HG03378 (cell line): ENCODE measurements at regions not wholly inside any gene's neighbourhood (a gene's known extent, or its start where the extent isn't known, plus 50 kb on each side); places are given as distances from the start of the nearest gene placed in this dataset.

Experiments
- ATAC-seq: cut with Tn5 transposase; IDR thresholded peaks from one replicate; pipeline ENCODE4 v1.9.1; 2021; ENCODE audit warnings: mild to moderate bottlenecking, moderate library complexity; ENCODE audit not compliant: unreplicated experiment

DNA sequence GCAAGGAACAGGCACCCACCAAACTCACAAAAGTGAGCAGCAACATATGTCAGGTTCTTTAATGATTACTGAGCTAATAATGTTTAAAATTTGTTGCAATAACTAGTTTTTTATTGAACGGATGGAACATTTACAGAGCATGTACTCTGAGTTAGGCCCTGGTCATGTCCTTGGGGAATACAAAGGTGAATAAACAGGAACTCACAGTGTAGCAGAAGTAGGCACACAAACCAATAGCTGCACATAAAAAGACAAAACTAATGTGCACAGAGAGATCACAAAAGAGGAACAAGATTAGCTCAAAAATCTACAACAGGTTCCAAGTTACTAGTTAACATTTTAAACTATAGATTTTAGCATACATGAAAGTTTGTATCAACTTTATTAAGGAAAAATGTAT is 505.3 kb upstream of the PPP2R3A start:
- ATAC-seq: no peak

DNA sequence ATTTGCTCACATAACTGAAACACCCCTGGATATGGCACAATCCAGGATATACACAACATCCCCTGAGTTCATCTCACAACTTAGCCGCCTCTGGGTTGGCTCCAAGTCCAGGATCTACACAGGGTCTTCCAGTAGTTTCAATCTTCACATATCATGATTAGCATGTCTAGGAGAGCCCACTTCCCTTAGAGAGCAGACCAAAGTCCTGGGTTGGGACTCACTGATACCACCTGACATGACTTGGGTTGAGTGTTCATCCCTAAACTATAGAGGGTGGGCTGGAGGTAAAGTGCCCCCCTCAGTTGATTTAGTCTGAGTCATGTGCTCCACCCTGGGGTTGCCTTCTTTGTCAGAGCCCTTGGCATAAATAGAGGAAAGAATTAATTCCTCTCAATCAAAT is 493.6 kb upstream of the PPP2R3A start:
- ATAC-seq: no peak

DNA sequence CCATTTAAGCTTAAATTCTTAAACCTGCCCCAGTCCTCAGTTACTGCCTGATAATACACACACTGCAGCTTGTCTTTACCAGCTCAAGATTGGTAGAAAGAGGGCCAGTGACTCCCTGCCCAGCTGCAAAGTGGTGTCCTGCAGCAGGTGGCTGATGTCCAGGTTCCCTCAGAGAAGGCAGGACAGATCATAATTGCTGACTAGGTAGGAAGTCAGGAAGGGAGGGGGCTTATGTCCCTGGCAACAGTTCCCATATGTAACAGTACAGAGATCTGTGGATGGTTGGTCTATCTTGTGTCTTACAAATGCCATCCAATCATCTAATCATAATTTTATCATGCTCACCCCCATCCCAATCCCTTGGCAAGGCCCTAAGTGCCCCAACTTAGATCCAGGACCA is 492.1 kb upstream of the PPP2R3A start:
- no peak for ATAC-seq

DNA sequence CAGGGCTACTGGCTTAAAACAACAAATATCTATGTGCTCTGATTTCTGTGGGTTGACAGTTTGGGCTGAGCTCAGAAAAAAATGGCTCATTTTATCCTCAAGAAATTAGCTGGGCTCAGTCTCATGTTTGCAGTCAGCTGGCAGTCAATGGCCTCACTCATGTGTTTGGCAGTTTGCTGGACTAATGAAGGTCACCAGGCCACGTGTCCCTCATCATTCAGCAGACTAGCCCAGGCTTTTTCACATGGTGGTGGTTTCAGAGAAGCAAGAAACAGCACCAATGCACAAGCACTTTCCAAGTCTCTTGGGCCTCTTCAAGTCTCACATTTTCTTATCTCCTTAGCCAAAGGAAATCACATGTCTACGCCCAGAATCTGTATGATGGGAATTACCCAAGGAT is 478.3 kb upstream of the PPP2R3A start:
- ATAC-seq: no peak

DNA sequence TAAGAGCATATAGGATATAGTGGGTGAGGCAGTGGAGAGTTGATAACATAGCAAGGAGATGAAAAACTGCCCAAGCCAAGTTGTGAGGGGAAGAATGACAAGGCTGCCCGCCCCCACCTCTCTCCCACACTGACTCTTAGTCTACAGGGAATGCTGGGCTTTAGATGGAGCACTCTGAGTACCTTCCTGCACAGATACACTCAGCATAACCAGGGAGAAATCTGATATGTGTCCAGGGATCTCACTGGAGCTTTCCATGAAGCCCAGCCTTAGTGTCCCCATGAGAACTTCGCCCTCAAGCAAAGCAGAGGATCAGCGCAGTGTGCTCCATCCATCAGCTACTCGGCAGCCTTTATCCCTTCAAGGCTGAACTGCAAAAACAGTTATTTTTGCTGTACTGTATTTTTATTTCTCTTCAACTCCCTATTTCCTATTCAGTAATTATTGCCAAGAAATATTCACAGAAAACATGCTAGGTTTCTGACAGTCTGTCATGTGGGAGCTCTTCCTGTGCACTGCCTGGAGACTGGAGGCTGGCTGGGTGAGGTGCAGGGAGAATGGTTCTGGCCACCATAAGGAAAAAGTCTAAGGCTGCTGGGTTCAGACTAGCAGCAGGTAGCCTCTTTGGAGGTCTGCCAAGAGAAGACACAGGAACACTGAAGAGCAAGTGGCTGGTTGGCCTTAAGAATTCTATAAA is 475.2 kb upstream of the PPP2R3A start:
- no peak for ATAC-seq

DNA sequence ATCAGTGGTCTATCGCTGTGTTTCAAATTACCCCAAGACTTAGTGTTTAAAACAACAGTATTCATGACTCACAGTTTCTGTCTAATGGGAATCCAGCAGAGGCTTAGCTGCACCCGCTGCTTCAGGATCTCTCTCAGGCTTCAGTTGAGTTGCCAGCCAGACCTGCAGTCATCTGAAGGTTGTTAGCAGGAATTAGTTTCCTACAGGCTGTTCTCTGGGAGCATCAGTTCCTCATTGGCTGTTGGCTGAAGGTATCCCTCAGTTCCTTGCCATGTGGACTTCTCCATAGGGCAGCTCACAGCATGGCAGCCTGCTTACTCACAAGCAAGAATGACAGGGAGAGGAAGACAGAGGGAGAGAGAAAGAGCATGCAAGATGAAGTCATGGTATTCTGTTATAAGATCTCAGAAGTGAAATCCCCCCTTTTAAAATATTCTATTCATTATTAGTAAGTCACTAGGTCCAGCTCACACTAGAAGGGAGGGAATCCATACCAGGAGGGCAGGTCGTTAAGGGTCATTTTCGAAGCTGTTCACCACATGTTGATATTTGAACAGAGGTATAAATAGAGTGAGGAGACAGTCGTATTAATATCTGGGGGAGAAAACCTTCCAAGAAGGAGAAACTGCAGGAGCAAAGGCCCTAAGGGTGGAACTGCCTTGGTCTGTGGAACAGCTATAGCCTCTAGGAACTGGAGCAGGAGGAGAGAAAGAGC is 473.9 kb upstream of the PPP2R3A start:
- no peak for ATAC-seq

DNA sequence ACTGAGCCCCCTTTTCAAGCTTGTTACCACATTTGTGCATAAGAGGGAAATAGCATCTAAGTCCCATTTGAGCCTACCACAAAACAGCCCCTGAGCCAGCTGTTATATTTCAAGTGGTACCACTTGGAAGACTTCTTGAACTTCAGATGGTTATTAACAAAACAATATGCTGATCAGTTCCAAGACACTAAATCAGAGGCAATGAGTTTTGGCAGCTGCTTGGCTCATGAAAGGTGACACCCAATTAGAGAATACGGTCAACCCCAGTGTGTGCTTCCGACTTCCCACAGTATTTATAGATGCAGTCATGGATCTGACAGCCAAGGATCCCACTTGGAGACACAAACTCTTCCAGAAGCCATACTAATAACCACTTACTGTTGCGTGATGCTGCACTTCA is 469.6 kb upstream of the PPP2R3A start:
- no peak for ATAC-seq

DNA sequence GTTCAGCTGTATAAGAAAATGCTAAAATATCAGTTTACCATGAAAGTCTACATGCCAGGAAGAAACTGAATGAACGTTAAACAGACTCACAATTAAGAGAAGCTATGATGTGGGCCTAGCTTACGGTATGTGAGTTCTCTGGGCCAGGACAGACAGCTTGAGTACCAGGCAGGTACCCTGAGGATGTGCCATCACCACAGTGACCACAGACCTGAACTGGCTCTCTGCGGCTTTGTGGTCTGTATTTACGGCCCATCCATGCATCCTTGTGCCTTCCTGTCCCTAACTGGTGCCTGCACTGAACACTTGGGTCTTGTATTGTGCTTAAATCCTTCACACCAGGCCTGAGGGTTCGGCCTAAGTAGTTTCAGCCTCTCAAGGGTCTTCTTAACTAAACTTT is 467.5 kb upstream of the PPP2R3A start:
- no peak for ATAC-seq

DNA sequence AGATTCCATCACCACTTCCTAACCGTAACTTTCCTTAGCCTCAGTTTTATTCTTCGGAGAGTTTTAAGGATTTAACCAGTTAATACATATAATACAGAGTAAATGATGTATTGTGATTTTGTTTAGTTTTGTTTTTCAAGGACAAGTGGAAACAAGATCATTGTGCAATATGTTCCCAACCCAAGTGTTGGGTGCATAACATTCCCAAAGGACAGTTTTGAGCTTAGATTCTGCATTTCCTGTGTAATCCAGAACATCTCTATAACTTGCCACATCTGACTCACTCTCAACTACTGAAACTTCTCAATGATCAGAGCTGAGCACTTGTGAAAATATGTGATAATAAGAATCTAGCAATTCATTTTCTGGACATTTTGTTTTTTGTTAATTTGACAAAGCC is 466.1 kb upstream of the PPP2R3A start:
- no peak for ATAC-seq

DNA sequence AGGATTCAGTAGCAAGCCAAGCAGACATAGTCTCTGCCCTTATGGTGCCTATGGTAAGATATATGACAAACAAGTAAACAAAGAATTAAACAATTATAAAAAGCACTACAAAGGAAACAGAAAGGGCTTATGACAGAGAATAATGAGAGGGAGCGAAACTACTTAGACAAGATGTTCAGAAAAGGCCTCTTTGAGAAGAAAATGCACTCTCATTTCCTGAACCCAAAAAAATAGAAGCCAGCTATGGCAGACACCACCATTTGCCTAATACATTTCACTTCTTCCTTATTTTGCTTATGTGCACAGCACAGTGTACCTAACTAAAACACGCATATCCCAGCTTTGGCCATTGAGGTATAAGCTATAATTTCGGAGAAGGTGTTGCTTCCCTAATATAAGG is 465.5 kb upstream of the PPP2R3A start:
- ATAC-seq: no peak

DNA sequence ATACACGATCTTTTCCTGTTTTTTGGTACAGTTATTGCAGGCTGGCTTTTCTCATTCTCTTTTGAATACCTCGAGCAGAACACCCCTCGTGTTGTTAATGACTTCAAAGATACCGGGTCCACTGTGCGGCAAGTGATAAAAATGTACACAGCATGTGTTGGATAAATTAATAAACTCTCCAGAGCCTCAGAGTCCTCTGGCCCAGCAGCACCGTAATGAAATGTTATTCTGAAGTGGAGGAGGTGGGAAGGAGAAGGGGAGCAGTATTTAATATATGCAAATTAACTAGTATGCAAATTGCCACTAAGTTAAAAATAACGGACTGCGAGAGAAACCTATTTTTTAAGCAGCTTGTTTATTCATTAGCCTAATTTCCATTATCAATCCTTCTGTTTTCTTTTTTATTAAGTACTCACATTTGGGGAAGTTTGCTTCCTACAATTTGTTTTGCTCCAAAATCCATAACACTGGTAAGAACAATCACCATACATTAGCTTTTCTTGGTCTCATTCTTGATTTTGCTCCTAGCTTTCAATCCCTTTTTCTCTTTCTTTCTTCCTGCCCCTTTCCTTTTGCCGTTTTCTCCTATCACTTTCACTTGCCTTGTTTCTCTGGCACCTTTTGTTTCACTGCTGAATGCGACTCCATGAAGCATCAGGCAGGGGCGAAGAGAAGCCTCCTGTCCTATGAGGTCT is 462.3 kb upstream of the PPP2R3A start:
- no peak for ATAC-seq

DNA sequence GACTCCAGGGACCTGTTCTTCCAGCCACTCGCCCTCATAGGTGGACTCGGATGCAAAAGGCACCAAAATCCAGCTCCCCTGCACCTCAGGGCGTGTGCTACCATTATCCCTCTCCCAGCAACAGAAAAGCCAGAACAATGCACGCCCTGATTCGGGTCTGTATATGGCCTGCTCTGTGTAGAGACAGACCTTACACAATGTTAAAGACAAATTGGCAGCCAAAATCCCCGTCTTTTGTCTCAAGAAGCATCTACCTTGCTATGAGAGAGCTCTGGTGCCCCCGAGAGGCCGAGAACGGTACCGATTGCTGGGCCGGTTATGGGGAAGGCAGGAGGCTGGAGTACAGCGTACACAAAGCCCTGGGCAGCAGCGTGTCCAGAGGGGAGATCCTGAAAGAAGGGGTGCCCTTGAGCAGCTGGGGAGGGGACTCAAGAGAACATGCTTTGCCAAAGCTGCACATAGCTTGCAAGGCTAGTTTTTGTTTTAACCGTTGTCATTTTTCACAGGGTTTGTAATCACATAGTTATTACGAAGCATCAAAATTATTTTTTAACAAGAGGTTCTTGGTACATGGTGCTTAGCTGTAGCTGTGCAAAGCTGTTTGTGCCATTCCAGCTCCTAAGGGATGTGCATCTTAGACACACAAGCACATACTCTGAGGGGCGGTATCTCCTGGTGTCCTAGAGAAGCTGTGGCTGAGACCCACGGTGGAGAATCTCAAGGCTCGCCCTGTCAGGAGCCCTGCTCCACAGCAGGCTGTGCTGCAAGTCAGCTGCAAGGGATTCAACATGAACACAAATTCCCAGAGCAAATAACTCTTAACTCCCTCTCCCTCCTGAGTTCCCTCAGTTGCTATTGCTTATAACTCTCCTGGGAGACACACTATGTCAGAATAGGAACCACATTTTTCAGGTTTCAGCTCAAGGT is 461.5 kb upstream of the PPP2R3A start:
- ATAC-seq: no peak

DNA sequence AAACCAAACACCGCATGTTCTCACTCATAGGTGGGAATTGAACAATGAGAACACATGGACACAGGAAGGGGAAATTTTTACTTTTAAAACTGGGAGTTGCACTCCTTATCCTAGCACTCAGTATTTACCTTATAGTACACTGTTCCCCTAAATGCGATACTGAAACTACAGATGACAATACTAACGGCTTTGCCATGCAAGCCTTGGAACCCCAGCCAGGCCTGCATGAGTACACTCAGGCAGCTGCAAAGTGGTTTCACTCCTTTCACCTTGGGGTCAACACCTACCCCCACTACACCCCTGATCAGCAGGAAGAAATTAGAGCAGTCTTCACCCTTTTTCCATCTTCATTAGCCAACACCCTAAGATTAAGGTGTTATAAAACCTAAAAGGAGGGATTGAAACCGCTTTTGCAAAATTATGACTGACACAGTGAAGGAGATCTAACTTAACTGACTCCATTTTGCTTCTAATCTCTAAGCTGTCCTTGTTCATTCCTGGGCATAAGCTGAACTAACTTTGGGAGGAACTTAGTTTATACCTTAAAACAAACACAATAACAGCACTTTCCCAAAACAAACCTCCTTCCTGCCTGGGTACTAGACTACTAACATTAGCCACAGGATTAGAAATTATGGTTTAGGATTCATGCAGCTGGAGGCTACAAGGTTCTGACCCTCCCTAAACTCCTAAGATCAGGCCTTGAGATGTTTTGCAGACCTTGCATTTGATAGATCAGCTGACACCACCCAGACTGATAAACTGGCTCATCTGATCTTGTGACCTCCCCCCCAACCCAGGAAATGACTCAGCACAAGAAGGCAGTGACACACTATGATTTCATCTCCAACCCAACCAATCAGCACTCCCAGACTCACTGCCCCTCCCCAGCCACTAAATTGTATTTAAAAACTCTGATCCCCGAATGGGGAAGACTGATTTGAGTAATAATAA is 452.1 kb upstream of the PPP2R3A start:
- no peak for ATAC-seq

DNA sequence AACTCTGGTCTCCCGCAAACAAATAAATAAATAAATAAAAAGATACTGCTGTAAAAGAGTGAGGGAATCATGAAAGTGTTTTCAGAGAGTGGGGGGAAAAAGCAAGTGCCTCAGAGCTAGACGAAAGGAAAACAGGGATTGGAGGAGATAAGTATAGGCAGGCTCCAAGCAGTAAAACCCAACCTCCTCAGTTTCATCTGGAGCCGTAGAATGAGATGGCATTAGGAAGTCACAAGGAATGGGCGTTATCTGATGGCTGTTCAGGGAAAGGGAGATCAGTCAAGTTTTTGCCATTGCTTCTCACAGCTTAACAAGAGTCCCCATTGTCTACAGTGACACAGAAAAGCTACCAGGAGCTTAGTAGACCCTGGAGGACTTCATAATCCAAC is 451.5 kb upstream of the PPP2R3A start:
- ATAC-seq: no peak

DNA sequence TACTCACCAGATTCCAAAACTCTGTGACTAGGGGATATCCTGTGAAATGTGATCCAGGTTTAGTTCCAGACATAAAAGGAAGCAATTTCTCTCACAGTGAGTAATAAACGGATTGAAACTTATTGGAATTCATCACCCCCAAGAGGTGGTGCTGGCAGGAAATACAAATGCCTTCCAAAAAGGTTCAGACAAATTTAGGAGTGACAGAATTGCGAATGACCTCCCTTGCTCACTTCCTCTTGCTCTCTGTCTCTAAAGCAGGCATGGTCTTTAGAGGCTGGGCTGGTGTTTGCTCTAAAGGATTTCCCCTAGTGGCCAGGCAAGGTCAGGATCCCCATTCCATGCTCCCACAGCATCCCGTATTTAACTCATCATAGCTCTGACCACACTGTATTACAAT is 449.4 kb upstream of the PPP2R3A start:
- ATAC-seq: no peak

DNA sequence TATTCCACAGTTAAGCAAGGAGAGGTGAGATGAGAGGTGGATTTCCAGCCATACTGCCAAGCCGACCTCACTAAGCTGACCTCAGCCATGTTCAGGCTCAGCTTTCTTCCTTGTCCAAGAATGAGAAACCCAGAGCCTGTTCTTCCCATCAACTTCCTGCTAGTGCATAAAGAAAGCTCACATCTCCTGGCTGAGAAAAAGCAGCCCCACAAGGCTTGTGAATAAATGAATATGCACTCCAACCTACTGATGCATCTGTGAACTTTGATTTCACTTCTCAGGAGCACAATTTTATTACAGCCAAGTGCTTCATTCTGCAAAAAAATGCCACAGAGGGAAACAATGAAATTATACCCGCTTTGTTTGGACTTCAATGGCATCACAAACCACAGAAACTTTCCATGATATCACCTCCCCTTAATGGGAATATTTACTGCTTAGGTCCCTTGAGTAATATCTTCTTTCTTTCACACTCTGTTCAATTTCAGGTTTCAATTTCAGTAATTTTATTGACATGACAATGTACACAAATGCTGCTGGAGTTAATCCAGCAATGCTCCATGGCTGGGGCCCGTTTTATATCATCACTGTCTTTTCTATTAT is 437.0 kb upstream of the PPP2R3A start:
- no peak for ATAC-seq

DNA sequence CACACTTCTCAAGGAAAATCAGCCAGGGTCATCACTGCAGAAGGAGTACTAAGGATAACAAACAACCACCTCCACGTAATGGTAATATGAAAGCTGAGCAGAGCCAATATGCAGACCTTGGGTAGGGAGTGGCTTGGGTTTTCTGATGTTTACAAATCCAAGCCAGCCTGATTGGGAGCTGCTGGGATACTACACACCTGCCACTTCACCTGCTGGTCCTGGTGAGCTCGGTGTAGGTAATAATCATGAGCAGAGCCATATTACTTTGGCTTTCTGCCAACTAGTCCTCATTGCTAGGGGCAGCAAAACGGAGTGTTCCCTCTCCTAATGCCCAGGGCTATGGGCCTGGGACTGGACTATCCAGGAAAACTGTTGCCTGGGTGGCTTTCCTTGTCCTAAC is 433.5 kb upstream of the PPP2R3A start:
- ATAC-seq: no peak

DNA sequence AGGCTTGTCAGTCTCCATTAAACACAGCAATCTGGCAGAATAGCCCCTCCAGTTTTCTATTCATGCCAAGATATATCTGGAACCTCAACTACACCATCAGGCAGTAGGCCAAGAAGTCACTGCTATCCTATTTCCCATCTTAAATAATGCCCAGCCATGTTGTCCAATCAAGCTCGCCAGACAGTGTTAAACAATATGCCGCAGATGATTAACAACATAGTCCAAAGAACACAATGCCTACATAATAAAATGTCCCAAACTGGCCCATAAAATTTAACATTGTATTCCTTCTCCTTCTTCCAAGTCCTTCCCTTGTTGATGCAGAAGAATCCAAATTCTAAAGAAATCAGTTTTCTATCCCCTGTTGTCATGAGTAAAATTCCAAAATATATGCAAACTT is 427.4 kb upstream of the PPP2R3A start:
- ATAC-seq: no peak

DNA sequence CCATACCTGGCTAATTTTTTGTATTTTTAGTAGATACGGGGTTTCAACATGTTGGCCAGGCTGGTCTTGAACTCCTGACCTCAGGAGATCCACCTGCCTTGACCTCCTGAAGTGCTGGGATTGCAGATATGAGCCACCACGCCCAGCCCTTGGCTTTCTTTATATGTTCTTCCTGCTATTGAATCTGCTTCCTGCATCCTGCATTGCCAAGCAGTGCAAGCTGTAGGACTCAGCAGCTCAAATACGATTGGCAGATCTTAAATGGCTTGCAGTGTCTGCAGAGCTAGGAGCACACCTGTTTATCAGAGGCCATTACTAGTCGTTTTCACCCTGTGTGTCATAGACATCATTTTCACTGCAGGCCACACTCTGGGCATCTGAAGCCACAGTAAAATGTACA is 426.2 kb upstream of the PPP2R3A start:
- no peak for ATAC-seq

DNA sequence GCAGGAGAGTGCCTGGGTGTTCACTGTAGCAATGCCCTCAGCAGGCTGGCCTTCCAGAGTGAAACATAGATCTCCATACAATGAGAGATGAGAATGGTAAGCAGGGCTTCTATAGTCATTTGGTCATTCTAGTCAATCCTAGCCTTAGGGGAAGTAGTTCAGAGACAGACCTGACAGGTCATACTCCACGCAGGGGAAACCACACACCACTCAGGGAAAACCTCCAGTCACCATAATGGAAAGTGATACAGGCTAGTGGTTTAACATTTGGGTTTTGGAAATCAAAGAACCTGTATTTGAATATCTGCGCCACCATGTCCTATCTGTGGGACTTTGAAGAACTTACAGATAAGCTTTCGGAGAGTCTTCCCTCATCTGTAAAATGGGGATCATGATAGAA is 425.7 kb upstream of the PPP2R3A start:
- ATAC-seq: no peak
